Lower lobe of right lung (tissue), 2 donors: ENCODE measurements at regions not wholly inside any gene's neighbourhood (a gene's known extent, or its start where the extent isn't known, plus 50 kb on each side); places are given as distances from the start of the nearest gene placed in this dataset.

ENCODE experiments used
- ATAC-seq, 2 donors: fragments of 200-7000 bp; cut with Tn5 transposase; one replicate each; pipeline ENCODE4 v1.9.1; 2020 to 2022; ENCODE audit warnings: mild to moderate bottlenecking in 2 of 2, moderate library complexity in 2 of 2
- DNase-seq: peaks from one replicate; pipeline ENCODE4 v3.0.0-alpha.2; 2020
- H3K27ac ChIP-seq: fragments of 200-600 bp; one replicate; pipeline ENCODE4 v1.8.0; 2022
- H3K27me3 ChIP-seq: fragments of 200-600 bp; one replicate; pipeline ENCODE4 v1.8.0; 2022; ENCODE audit warnings: low read depth
- H3K36me3 ChIP-seq: fragments of 200-600 bp; one replicate; pipeline ENCODE4 v1.8.0; 2022; ENCODE audit warnings: mild to moderate bottlenecking
- H3K4me1 ChIP-seq: fragments of 200-600 bp; one replicate; pipeline ENCODE4 v1.8.0; 2022
- H3K4me3 ChIP-seq: fragments of 200-600 bp; one replicate; pipeline ENCODE4 v1.8.0; 2022; ENCODE audit warnings: mild to moderate bottlenecking
- H3K9me3 ChIP-seq: fragments of 200-600 bp; one replicate; pipeline ENCODE4 v1.8.0; 2022
- intact Hi-C: fragments of 100-400 bp; cut with DNase I; formaldehyde crosslinking; loops from one replicate; pipeline ENCODE4 v1.11.0; 2022
- TF ChIP-seq, protein P1 (sequence below): fragments of 200-600 bp; IDR thresholded peaks from one replicate; pipeline ENCODE4 v1.8.0; 2022; ENCODE audit warnings: antibody characterized with exemption, mild to moderate bottlenecking
- donor health status: DM: no; HTN: yes; CAD: no; lungs with severe emphysema.

DNA sequence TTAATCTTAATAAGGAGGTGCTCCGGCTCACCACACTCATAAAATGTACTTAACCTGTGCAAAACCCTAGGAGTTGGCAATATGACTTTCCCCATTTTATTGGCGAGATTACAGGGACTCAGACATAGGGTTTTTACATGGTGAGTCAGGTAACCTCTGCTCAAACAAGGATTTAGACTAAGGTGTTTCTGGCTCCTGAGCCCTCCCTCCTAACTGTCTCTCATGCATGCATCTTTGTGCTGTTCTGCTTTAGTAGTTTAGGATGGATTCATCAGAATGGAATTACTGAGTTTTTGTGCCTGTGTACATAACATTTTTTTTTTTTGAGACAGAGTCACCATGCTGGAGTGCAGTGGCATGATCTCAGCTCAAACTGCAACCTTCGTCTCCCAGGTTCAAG is 993.3 kb upstream of the TMEM132C start:
- intact Hi-C loops: no loop called here
- TF ChIP-seq, protein P1, sequence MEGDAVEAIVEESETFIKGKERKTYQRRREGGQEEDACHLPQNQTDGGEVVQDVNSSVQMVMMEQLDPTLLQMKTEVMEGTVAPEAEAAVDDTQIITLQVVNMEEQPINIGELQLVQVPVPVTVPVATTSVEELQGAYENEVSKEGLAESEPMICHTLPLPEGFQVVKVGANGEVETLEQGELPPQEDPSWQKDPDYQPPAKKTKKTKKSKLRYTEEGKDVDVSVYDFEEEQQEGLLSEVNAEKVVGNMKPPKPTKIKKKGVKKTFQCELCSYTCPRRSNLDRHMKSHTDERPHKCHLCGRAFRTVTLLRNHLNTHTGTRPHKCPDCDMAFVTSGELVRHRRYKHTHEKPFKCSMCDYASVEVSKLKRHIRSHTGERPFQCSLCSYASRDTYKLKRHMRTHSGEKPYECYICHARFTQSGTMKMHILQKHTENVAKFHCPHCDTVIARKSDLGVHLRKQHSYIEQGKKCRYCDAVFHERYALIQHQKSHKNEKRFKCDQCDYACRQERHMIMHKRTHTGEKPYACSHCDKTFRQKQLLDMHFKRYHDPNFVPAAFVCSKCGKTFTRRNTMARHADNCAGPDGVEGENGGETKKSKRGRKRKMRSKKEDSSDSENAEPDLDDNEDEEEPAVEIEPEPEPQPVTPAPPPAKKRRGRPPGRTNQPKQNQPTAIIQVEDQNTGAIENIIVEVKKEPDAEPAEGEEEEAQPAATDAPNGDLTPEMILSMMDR: no peak
- no peak for DNase-seq
- H3K27ac ChIP-seq: no peak overlapping the region
- ATAC-seq: no peak
- H3K4me3 ChIP-seq: no peak overlapping the region
- H3K27me3 ChIP-seq: no peaks in the 10 kb centered on the region
- H3K4me1 ChIP-seq: no peaks in the 10 kb centered on the region
- H3K9me3 ChIP-seq: no peaks in the 10 kb centered on the region
- H3K36me3 ChIP-seq: no peaks in the 10 kb centered on the region

GRCh38 chr12:127275416-127275815 is 991.6 kb upstream of the TMEM132C start:
- no peaks in the 10 kb centered on the region for H3K36me3 ChIP-seq
- no peak overlapping the region for H3K4me3 ChIP-seq
- TF ChIP-seq, protein P1: no peak
- H3K27ac ChIP-seq: no peak overlapping the region
- H3K9me3 ChIP-seq: no peaks in the 10 kb centered on the region
- intact Hi-C loops: no loop called here
- ATAC-seq: no peak
- no peaks in the 10 kb centered on the region for H3K4me1 ChIP-seq
- no peak for DNase-seq
- peaks cover 8% of the 10 kb centered on the region for H3K27me3 ChIP-seq

- ATAC-seq (no peak), DNase-seq (no peak)
- intact Hi-C loops: no loop called here
- H3K36me3 ChIP-seq: no peaks in the 10 kb centered on the region
- TF ChIP-seq, protein P1: no peak
- peaks cover 15% of the 10 kb centered on the region for H3K27me3 ChIP-seq
- H3K9me3 ChIP-seq: no peaks in the 10 kb centered on the region
- no peak overlapping the region for H3K27ac ChIP-seq
- no peak overlapping the region for H3K4me3 ChIP-seq
- H3K4me1 ChIP-seq: no peaks in the 10 kb centered on the region
These were observed 989.1 kb upstream of the TMEM132C start for GRCh38 chr12:127277882-127278281.

DNA sequence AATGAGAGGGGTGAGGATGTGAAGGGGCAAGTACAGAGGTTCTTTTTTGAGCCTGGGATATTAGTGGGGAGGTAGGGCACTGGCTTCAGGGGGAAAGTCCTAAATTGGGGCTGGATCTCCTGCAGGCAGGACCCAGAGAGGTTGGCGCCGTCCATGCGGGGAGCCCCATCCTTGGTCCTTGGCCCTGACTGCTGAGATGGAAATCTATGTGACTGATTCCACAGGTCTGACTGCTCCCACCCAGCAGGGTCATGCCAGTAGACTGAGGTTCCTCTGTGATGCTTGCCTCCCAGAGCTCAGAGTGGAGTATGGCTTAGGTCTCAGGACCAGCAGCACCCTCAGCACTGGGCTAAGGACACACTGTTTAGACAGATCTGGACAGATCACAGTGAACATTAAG is 988.6 kb upstream of the TMEM132C start:
- Histone ChIP-seq H3K27ac (no peak overlapping the region), H3K9me3 (no peaks in the 10 kb centered on the region), H3K4me1 (no peaks in the 10 kb centered on the region), H3K4me3 (no peak overlapping the region), H3K27me3 (peaks cover 15% of the 10 kb centered on the region), H3K36me3 (no peaks in the 10 kb centered on the region)
- TF ChIP-seq, protein P1: no peak
- ATAC-seq (no peak), DNase-seq (no peak)
- intact Hi-C loops: no loop called here

- intact Hi-C loops: no loop called here
- TF ChIP-seq, protein P1: peak; percentile 92
These were observed 986.3 kb upstream of the TMEM132C start for GRCh38 chr12:127280393-127281275.

More at GRCh38 chr12:127280393-127281275, 986.3 kb upstream of the TMEM132C start:
- Histone ChIP-seq H3K9me3 (no peaks in the 10 kb centered on the region), H3K4me3 (no peak overlapping the region), H3K4me1 (no peaks in the 10 kb centered on the region), H3K27me3 (peaks cover 15% of the 10 kb centered on the region), H3K27ac (no peak overlapping the region), H3K36me3 (no peaks in the 10 kb centered on the region)
- peak; percentile 84 to 90 for ATAC-seq
- DNase-seq: peak; percentile 75
